ENCODE measurements at regions not wholly inside any gene's neighbourhood (a gene's known extent, or its start where the extent isn't known, plus 50 kb on each side); places are given as distances from the start of the nearest gene placed in this dataset.
A peak's percentile ranks its signal among the peaks of the same experiment; 100 is the strongest.

DNA sequence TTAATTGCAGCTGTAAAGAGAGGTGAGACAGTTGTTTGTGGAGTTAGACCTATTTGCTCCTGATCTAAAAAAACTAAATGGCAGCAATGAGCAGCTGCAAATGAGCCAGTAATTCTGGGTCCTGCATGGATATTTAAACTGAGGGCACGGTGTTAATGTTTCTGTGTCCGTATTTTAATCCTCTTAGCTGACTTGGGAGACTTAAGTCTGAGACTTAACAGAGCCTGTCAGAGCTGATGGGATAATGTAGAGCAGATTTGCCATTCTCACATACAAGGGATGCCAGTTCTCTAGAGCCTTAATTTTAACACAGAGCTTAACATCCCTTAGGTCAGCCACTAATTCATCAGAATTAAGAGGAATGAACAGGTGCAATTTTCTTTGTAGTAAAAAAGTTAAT lies 178.6 kb upstream of the PDE3A start:
- no peak for DNase-seq (ENCODE audit: low spot score)

DNA sequence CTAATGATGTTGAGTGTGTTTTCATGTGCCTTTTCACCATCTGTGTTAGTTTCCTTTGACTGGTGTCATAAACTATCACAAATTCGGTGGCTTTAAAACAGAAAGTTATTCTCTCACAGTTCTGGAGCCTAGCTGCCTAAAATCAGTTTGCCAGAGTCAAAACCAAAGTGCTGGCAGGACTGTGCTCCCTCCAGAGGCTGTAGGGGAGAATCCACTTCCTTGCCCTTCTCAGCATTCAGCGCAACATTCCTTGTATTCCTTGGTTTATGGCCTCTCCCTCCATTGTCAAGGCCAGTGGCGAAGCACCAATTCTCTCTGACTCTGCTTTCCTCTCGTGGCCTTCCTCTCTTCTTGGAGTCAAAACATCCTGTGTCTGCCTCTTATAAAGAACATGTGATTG lies 174.2 kb upstream of the PDE3A start:
- DNase-seq (ENCODE audit: low spot score): no peak

DNA sequence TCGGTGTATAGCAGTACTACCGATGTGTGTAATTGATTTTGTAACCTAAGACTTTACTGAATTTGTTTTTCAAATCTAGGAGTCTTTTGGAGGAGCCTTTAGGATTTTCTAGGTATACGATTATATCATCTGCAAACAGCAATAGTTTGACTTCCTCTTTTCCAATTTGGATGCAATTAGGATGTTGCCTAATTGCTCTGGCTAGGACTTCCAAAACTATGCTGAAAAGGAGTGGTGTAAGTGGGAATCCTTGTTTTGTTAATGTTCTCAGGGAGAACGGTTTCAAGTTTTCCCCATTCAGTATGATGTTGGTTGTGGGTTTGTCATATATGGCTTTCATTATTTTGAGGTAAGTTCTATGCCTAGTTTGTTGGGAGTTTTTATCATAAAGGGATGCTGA lies 171.6 kb upstream of the PDE3A start:
- DNase-seq (ENCODE audit: low spot score): no peak

DNA sequence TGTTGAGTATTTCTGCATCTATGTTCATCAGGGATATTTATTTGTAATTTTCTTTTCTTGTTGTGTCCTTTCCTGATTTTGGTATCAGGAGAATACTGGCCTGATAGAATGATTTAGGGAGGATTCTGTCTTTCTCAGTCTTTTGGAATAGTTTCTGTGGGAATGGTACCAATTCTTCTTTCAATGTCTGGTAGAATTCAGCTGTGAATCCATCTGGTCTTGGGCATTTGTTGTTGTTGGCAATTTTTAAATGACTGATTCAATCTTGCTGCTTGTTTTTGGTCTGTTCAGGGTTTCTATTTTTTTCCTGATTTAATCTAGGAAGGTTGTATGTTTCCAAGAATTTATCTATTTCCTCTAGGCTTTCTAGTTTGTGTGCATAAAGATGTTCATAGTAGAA lies 170.9 kb upstream of the PDE3A start:
- DNase-seq (ENCODE audit: low spot score): no peak

DNA sequence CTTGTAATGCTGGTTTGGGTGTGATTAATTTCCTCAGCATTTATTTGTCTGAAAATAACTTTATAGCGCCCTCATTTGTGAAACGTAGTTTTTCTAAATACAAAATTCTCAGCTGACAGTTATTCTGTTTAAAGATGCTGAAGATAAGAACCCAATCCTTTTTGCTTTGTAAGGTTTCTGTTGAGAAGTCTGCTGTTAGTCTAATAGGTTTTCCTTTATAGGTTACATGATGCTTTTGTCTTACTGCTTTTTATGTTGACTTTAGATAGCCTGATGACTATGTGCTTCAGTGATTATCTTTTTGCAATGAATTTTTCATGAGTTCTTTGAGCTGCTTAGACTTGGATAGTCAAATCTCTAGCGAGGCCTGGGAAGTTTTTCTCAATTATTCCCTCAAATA lies 168.6 kb upstream of the PDE3A start:
- DNase-seq (ENCODE audit: low spot score): no peak

DNA sequence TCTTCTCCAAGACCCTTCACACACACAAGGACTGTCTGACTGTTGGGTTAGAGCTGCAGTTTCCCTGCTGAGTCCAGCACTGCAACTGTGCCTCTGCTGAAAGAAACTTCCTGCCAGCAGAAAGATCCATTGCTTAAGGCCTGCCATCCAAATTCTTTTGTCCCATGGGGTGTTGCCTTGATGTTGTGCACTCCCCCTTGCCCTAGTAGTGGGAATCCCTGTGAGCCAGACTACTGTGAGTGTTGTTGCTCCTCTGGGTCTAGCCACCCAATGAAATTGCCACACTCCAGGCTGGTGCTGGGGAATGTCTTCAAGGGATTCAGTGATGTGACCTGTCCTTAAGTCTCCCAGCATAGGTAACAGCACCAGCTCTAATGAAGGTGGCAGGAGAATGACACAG lies 166.6 kb upstream of the PDE3A start:
- no peak for DNase-seq (ENCODE audit: low spot score)

DNA sequence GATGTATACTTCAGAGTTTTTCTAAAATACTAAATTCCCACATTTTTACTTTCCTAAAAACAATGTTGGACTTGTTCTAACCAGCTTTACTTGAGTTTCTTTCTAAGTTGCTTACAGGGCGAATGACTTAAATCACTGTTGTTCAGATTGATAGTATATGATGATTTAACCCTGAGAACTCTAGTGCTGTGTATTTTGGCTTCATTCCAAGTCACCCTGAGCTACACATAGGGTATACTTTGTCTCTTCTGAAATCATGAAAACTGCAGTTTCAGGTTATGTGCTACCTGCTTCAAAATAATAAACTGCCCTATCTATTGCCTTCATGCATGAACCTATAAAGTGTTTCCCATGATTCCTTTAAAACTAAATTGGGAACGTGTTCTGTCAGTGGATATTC lies 162.5 kb upstream of the PDE3A start:
- DNase-seq (ENCODE audit: low spot score): no peak

DNA sequence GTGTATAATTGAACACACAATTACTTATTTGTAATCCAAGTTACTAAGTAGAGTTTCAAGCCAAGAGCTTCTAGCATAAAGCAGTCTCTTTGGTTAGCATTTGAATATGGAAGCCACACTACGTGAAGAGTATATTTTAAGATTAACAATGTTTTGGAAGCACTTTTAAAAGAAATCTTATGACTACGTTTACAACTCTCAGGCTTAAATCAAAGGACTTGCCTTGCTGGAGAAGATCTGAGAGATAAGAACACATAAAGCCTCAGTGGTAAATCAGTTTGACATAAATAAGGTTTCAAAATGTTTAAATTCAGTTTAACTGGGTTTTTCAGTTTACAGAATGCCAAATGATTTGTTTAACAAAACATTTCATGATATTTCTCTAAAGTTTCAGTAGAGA lies 161.9 kb upstream of the PDE3A start:
- no peak for DNase-seq (ENCODE audit: low spot score)

DNA sequence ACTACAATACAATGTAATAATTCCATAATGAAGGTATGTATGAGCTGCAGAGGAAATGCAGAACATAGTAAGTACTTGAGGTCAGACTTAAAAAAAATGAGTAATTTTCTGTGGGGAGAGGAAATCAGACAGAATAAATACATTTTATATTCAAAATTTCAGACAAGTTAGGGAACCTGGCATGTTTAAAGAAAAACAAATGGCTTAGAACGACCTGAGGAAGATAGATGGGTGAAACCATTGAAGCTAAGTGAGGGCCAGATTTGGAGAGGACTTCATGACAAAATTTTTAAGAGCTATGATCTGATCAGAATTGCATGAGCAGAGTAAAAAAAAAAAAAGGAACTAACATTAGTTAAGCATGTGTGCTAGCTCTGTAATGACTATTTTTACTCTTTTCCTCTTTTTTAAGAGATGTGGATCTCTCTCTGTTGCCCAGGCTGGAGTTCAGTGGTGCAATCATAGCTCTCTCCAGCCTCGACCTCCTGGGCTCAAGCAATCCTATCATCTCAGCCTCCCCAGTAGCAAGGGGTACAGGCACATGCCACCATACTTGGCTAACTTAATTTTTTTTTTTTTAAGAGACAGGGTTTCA lies 157.6 kb upstream of the PDE3A start:
- no peak for DNase-seq (ENCODE audit: low spot score)

DNA sequence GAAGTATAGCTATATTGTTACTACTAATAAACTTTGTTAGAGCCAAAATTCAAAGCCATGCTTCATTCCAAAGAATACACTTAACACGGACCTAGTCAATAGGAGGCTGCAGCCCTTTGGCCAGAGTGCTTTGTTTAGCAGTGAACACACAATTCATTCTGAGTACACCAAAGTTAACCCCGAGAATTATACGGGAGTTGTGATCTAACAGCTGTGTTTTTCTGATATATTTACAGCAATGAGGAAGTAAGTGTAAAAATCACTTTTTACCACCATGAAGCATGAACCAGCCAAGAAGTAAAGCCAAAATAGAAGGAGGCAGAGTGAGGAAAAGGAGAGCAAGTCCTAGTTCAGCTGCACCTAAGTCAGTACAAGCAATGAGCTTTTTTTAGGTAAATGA lies 156.8 kb upstream of the PDE3A start:
- no peak for DNase-seq (ENCODE audit: low spot score)

DNA sequence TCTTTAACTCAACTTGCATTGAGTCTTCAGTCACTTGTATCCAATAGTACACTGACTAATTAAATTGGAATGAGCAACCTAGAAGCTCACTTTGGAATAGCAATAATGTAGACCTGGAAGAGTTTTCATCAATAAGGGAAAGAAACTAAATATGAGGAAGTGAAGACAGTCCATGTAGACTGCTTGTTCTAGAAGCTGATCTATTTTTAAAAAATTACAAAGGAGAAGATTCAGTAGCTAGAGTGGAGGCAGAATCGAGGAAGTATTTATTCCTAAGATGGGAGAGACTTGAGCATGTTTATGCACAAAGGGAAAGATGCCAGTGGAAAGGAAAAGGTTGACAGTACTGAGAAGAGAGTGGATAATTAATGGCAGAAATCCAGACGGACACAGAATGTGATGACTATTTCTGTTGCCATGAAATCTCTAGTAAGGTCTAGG lies 156.3 kb upstream of the PDE3A start:
- no peak for DNase-seq (ENCODE audit: low spot score)

DNA sequence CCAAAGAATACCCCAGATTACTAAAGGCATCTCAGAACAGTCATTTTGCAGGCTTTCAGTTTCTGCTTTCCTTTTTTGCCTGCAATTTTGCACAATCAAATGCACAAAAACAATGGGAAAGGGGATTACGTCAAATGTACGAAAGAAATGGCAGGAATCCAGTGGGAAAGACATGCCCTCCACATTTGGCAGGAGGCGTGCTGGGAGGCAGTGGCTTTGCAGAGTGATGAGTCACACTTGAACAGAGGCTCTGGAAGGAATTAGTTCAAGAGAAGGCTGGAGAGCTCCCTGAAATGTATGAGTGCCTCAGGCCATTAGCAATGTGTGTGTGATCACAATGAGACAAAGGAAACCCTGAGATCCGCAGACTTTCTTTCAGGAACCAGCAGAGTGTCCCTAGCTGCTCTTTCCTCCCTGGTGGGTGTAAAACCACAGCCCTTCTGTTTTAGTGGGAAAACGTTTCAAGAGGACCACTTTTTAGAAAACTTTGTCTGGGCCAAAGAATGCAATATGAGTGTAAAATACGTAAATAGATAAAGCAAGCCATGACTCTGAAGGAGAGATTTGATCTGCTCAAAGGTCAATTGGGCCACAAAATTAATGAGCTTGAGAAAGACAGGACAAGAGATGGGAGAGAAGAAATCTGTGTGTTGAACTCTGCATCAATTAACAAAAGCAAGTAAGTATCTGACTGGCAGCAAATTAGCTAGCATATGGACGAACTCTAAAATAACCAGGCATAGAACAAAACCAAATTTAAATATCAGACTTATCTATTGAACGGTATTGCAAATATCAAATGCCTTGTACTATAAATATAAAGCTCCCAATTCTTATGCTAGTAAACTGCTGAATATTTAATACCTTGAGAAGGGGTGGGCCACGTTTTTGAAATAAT lies 155.4 kb upstream of the PDE3A start:
- DNase-seq (ENCODE audit: low spot score): peak; percentile 79

DNA sequence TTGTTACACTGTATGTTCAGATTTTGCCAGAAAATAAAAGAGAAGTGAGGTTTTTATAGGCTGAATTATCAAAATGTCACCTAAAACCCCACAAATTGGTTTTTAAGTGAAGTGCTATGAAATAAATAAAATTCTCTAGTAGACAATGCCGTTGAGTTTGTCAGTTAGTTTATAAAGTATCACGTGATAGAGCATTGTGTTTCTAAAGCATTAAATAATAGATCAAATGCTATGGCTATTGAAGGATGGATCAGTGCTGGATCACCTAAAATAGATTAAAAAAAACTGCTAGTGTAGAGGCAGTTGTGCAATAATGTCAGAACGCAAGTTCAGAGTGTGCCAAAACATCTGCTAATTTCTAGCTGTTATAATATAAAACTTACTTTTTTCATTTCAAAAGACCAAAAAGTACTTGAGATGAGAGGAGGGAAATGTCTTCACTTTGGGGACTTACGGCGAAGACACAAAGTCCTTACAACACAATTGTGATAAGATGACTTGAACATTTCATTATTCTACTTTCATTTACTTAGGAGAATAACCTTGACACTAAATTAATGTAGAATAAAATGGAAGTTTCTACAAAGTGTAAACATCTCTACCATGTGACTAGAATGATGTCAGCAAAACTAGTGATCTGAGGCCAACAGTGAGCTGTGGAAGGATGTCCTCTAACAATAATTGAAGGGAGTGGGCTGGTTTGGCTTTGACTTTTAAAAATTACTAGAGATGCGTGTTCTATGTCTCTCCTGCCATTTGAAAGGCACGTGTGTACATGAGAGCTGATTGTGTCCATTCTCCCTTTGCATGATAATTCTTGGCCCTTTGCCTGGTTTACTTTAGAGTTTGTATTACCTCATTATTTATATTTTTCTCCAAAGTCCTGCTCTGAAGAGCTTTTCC lies 154.4 kb upstream of the PDE3A start:
- no peak for DNase-seq (ENCODE audit: low spot score)

DNA sequence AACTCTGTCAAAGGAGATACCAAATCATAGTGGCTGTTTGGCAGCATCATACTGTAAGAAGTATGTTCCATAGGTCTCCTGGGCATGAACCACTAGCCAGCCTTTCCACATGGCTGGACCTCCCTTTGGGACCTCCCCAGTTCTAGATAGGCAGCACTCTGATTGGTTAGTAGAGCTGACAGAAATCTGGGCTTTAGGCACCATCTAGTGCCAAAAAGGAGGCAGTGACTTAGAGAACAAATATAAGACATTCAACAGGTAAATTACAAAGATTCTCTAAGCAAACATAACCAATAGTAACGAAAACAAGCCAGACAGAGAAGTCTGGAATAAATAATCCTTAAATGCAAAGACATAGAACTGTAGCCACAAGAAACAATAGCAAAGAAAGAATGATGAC lies 148.0 kb upstream of the PDE3A start:
- DNase-seq (ENCODE audit: low spot score): no peak

DNA sequence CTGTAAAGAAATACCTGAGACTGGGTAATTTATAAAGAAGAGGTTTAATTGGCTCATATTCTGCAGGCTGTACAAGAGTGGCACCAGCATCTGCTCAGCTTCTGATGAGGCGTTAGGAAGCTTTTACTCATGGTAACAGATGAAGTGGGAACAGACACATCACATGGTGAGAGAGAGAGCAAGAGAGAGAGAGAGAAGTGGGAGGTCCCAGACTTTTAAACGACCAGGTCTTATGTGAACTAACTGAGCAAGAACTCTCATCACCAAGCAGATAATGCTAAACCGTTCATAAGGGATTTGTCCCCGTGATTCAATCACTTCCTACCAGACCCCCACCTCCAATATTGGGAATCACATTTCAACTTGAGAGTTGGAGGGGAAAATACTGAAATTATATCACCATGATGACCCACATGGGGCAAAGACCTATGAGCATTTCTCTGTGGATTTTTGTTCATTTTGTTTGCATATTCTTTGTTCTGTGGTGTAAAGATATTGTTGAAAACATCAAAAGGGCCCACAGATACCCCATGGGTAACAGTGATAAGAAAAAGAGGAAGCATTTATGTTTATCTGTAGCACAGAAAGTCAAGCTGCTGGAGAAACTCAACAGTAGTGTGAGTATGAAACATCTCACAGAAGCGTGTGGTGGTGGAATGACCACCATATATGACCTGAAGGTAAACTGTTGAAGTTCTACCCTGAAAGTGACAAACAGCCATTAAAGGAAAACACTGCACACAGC lies 135.2 kb upstream of the PDE3A start:
- DNase-seq (ENCODE audit: low spot score): no peak

DNA sequence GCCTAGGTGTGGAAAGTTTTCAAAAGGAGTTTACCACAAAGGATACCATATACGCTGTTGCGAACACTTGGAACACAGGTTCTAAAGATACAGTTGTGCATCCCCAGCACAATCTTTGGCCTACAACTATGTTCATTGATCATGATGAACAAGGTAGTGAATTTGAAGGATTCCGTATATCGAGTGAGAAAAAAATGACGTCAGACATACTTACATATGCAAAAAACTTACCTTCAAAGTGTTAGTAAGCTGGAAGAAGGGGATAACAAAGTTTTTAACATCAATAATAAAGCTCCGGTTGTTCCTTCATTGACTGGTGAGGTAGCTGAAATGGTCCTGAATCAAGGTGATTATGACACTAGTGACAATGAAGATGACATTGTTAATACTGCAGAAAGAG lies 133.9 kb upstream of the PDE3A start:
- no peak for DNase-seq (ENCODE audit: low spot score)

DNA sequence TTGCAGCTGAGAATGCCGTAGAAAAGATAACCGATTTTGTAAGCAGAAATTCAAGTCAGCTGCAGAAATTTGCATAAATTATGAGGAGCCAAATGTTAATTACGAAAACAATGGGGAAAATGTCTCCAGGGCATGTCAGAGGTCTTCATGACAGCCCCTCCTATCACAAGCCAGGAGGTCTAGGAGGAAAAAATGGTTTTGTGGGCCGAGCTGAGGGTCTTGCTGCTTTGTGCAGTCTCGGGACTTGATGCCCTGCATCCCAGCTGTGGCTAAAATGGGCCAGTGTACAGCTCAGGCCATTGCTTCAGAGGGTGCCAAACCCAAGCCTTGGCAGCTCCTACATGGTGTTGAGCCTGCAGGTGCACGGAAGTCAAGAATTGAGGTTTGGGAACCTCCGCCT lies 131.2 kb upstream of the PDE3A start:
- no peak for DNase-seq (ENCODE audit: low spot score)

DNA sequence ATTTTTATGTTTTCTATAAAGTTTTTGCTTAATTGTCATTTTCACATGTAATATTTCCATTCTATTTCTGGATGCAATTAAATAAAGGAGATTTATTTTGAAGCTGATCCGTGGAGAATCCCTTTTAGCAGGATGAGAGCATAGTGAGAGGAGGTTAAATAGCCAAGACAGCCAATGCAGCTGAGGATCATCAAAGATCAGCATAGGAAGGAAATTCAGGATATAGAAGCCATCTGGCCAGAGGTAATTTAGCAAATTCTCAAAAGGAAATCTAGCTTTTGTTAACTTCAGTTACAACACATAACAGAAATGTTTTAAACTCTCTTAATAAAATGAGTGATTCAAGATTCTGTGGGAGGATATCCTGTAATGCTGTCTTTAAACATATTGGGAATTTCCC lies 122.8 kb upstream of the PDE3A start:
- no peak for DNase-seq (ENCODE audit: low spot score)

DNA sequence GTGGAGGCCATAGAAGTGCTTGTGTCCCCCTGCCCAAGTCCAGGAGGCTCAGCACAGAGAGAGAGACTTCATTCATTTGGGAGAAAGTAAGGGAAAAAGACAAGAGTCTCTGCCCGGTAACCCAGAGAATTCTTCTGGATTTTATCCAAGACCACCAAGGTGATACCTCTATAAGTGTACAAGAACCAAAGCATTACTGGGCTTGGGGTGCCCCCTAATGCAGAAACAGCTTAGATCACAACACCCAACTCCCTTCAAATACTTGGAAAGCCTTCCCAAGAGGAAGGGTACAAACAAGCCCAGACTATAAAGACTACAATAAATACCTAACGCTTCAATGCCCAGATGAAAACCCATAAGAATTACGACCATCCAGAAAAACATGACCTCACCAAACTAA lies 119.7 kb upstream of the PDE3A start:
- no peak for DNase-seq (ENCODE audit: low spot score)

DNA sequence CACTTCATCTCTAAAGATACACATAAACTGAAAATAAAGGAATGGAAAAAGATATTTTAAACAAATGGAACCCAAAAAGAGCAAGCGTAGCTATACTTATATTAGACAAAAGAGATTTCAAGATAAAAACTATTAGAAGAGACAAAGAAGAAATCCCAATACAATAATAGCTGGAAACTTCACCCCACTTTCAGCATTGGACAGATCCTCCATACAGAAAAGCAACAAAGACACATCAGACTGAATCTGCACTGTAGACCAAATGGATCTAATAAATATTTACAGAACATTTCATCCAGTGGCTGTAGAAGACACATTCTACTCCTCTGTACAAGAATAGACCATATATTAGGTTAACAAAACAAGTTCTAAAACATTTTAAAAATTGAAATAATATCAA lies 117.6 kb upstream of the PDE3A start:
- DNase-seq (ENCODE audit: low spot score): no peak

DNA sequence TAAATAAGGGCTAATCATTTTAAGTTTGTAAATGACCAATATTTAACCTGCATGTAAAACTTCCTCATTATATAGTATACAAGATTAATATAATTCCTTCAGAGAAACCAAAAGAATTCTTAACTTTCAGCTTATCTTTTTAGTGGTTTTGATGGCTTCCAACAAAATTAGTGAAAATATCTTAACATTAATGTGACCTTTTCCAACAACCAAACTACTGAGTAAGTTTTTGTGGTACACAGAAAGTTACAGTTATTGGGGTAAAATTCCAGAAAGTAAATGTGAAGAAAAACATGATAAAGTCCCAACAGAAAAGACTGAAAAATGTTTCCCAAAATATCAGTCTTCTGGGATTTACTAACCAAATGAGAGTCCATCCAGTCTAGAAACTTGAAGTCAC lies 111.0 kb upstream of the PDE3A start:
- no peak for DNase-seq (ENCODE audit: low spot score)

DNA sequence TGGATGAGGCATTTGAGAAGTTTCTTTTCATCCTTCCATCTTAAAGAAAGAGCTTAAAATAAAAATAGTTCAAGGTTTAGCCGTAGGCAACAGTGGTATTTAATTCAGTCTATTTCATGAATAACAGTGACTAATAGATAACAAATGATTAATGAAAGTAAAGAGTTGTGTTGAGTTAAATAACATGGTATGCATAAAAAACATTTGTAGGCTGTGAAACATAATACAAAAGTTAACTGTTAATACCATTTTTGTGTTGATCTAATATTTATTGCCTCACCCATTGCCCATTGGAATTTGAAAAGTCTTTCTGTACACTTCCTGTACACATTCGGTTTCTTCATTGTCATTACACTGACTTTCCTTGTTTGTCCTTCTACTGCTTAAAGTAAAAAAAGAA lies 108.6 kb upstream of the PDE3A start:
- DNase-seq (ENCODE audit: low spot score): no peak
